ENCODE measurements at regions not wholly inside any gene's neighbourhood (a gene's known extent, or its start where the extent isn't known, plus 50 kb on each side); places are given as distances from the start of the nearest gene placed in this dataset.
"Not testable (repeated sequence)": the region's sequence is repeated elsewhere in the genome, so short reads cannot be mapped to it uniquely, and the experiment has no call there.

DNA sequence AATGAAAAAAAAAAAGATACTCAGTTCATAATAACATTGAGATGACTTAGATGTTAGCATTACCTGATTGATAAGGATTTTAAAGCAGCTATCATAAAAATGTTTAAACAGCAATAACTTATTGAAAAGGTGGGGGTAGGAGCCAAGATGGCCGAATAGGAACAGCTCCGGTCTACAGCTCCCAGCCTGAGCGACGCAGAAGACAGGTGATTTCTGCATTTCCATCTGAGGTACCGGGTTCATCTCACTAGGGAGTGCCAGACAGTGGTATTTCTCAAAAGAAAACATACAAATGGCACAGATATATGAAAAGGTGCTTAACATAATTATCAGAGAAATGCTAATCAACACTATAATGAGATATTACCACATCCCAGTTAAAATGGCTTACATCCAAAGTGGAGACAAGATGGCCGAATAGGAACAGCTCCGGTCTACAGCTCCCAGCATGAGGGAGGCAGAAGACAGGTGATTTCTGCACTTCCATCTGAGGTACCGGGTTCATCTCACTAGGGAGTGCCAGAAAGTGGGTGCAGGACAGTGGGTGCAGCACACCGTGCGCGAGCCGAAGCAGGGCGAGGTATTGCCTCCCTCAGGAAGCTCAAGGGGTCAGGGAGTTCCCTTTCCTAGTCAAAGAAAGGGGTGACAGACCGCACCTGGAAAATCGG lies 66.5 kb upstream of the FGF13 start:
- TF ChIP-seq, protein P1, sequence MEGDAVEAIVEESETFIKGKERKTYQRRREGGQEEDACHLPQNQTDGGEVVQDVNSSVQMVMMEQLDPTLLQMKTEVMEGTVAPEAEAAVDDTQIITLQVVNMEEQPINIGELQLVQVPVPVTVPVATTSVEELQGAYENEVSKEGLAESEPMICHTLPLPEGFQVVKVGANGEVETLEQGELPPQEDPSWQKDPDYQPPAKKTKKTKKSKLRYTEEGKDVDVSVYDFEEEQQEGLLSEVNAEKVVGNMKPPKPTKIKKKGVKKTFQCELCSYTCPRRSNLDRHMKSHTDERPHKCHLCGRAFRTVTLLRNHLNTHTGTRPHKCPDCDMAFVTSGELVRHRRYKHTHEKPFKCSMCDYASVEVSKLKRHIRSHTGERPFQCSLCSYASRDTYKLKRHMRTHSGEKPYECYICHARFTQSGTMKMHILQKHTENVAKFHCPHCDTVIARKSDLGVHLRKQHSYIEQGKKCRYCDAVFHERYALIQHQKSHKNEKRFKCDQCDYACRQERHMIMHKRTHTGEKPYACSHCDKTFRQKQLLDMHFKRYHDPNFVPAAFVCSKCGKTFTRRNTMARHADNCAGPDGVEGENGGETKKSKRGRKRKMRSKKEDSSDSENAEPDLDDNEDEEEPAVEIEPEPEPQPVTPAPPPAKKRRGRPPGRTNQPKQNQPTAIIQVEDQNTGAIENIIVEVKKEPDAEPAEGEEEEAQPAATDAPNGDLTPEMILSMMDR (IDR thresholded peaks at IDR 0.05), result not testable (repeated sequence)
- TF ChIP-seq POLR2A (IDR thresholded peaks at IDR 0.05), result not testable (repeated sequence)
